ENCODE measurements at regions not wholly inside any gene's neighbourhood (a gene's known extent, or its start where the extent isn't known, plus 50 kb on each side); places are given as distances from the start of the nearest gene placed in this dataset.
"Not testable (repeated sequence)": the region's sequence is repeated elsewhere in the genome, so short reads cannot be mapped to it uniquely, and the experiment has no call there.

DNA sequence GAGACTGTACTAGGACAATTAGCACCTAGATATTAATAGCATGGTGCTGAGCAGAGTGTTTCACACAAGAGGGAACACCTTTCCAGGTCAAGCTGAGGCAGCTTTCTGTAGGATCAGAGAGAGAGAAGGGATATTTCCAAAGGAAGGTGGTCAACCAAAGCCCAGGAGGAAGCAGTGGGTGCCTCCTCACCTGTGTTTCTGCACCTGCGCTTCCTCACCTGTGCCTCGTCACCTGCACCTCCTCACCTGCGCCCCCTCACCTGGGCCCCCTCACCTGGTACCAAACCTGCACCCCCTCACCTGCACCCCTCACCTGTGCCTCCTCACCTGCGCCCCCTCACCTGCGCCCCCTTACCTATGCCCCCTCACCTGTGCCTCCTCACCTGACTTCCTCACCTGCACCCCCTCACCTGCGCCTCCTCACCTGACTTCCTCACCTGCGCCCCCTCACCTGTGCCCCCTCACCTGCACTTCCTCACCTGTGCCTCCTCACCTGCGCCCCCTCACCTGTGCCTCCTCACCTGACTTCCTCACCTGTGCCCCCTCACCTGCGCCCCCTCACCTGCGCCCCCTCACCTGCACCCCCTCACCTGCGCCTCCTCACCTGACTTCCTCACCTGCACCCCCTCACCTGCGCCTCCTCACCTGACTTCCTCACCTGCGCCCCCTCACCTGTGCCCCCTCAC lies 67.9 kb downstream of the TTLL2 start:
- no peak for DNase-seq

DNA sequence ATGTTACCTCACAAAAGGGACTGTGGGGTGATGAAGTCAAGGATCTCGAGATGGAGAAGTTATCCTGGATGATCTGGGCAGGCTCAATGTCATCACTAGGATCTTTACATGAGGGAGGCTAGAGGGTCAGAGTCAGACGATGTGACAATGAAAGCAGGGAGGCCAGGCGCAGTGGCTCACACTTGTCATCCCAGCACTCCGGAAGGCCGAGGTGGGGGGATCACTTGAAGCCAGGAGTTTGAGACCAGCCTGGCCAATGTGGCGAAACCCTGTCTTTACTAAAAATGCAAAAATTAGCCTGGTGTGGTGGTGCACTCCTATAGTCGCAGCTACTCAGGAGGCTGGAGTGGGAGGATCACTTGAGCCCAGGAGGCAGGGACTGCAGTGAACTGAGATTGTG lies 68.8 kb downstream of the TTLL2 start:
- DNase-seq = no peak

DNA sequence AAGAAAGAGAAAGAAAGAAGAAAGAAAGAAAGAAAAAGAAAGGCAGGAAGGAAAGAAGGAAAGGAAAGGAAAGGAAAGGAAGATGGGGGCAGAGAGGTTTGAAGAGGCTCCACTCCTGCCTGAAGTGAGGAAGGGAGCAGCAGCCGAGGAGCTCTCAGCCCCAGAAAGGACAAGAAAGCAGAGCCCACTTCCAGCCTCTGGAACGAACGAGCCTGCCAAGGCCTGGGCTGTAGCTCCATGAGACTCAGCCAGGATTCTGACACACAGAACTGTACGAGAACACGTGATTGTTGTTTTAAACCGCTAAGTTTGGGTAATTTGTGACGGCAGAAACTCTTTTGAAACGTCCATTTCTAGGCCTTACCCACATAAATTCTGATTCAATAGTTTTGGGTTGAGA lies 69.5 kb downstream of the TTLL2 start:
- no peak for DNase-seq

DNA sequence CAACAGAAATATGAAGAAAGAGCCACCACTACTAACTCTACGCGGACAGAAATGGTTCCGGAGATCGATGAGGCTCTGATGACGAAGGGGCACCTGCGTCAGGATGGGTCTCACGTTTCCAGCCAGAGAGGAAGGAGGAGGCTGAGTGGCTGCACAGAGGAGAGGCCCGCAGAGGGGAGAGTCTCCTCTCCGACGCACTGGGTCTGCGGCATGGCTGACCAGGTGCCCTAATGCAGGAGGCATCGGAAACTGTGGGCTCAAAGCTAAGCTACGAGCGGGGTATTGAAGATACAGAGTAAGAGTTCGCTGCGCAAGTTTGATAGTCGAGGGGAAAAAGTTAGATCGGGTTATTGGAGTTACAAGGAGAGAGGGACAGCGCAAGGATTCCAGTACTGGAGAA lies 69.9 kb downstream of the TTLL2 start:
- no peak for DNase-seq

DNA sequence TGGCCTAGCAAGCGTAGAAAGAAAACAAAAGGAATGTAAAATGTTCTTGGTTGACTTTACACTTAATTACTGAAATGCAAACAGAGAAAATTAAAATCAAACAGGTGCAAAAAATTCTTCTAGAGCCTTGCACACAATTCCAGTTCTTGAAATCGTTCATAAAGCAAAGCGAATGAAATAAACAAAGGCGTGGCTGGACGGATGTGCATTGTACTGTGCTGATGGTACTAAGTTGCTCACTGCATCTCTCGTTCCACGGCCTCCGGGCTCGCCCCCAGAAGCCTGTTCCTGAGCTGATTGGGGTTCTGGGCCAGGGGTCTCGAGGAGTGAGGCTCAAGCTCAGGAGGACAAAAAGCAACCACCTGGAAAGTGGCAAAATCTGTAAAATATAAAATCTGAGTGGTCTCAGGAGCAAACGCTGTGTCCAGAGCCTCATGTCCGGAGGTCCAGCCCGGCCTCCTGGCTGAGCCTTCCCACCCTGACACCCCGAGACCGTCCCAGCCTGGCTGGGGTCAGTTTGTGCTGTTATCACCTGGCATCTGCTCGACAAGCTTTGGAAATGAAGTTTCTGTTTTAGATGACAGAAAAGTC lies 71.3 kb downstream of the TTLL2 start:
- DNase-seq = no peak

DNA sequence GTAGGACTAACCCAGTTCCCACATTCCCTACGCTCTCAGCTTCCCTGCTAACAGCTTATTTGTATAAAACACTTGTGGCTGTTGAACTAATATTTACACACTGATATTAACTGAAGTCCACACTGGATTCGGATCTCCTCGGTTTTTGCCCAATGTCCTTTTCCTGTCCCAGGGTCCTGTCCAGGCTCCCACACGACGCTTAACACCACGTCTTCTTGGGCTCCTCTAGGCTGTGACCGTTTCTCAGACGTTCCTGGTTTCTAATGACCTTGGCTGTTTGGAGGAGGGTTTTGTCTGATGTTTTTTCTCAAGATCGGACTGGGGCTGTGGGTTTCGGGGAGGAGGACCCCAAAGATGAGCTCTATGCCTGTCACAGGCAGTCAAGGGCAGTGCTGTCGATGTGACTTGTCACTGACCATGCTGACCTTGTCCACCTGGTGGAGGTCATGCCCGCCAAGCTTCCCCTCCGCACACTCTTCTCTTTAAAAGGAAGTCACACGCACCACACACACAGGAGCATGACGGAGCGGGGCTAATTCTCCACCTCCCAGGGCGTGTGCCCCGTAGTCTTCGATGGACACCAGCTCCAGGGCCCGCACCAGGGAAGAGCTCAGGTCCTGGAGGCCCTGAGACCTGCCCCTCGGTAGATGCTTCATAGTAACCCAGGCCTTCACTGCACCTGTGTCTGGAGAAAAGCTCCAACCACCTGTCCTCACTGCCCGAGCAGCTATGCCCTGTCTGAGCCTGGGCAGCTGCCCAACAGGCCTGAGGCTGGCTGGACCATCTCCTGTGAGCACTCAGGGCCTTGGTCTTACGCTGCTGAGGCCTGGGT lies 72.0 kb downstream of the TTLL2 start:
- DNase-seq = no peak

DNA sequence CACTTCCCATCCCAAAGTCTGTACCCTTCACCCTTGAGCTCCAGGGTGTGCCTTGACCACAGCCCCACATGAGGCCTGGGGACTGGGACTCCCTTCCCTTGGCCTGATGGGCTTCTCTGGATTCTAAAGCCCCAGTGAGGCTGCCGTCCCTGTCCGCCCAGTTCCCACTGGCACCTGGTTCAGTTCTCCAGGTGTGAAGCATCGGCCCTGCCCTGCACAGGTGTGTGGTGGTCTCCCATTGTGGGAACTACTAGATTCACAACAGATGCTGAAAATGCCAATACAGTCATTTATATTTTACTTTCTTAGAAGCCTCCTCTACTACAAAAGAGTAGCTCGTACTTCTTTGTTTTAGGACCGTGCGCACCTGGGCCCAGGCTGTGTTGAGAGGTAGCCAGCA lies 72.8 kb downstream of the TTLL2 start:
- DNase-seq = no peak

DNA sequence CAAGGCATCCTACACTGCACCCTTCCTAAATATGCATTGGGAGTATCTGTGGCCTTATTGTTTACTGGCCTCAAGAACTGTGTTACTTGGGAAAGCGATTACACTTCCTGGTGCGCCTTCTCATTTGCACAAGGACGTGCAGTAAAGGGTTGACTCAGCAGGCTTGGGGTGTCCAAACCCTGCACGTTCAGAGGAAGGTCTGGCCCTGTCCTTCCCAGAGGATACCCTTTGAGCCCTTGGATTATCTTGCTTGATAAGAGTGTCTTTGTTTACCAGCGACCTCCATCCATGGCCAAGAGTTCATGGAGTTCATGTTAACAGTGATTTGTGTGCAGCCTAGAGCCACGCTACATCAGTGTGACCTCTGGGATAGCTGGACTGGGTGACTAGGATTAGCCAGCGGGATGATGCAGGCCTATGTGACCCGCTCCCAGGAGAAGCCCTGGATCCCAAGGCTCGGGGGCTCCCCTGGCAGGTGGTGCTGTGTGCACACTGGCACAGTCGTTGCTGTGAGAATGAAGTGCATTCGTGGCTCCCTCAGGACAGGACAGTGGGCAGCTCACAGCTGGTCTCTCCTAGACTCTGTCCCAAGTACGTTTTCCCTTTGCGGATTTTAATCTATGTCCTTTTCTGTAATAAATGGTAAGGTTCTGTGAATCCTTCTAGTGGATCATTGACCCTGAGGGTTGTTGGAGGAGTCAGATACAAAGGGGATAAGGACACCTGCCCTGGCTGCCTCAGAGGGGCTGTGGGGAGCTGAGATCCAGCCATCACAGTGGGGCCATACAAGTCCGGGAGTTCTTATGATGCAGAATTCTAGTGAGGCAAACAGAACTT lies 73.5 kb downstream of the TTLL2 start:
- no peak for DNase-seq

DNA sequence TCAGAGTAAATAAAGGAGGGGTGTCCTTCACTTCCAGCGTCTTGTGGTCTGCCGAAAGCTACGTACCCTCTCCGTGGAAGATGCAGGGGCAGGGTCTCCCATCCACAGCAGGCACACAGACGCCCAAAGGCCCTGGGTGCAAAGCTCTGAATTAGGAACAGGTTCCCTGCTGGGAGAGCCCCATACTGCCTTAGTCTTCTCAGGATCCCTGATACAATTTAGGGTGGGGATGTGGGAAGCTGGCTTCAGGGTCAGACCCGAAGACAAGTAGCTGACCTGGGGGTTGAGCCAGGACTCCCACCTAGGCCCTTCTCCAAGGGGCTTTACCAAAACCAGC lies 74.1 kb downstream of the TTLL2 start:
- DNase-seq = no peak

DNA sequence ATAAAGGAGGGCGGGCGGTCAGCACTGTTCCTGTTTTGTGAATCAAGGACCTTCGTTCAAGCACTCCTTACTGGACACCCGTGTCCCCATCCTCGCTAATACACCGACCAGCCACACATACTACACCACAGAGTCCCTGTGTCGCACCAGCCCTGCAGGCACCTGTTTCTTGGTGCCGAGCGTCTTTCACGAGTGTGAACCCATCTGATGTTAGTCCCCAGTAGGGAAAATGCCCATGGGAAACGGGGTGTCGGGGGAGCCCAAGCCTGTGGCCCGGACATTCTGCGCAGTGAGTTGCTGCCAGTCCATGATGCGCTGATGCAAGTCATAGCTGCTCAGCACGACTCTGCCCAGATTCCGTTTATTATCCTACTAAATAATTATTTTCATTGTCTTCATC lies 74.7 kb downstream of the TTLL2 start:
- DNase-seq = no peak

DNA sequence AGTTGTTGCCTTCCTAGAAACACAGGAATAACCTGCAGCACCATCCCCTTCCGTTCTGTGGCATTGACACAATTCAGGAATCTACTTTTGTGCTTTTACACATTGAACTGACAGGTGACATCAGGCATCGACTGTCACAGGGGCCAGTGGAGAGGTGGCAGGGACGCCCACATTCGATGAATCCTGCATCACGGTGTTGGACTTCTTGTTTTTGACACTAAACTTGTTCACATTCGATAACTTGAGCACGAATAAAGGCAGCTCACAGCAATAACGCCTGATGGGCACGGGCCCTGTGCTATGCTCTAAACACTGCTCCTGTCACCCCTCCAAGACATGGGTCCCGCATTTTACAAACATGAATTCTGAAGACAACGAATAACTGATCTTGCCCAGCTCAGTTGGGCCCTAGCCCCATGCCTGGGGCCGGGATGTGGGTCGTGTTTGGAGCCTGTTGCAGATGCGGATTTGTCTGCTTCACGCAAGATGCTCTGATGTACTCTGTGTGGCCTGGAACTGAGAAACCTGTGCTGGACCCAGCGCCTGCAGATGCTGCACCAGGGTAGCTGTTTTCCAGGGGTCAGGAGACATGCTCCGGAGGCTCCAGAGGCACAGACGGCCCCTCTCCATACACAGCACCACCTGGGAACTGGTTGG lies 75.7 kb downstream of the TTLL2 start:
- no peak for DNase-seq

DNA sequence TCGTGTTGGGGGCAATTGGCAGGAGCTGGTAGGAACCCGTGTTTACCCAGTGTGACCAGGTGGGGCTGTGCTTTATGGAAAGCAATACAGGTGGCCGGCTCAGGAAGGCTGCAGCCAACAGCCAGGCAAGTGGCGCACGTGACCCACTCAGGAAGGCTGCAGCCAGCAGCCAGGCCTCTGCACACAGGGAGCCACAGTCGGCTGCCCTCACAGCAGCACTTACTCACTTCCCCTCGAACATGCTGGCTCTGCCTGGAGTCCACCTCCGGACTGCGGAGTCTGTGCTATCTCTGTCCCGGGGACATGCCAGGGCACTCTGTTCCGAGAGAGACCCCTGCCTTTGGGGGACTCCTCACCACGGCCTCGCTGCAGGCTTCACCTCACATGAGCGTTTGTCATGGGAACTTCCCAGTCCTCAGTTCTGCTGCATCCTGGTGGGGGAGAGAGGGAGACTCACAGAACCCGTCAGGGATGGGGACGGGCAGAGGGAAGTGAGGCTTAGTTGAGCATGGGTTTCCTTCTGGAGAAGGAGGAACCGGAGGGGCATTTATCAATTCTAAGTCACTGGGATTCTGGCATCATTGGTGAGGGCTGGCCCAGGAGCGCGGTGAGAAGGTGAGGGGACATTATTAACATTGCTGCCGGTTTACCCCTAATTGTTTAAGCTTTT lies 76.8 kb downstream of the TTLL2 start:
- no peak for DNase-seq

DNA sequence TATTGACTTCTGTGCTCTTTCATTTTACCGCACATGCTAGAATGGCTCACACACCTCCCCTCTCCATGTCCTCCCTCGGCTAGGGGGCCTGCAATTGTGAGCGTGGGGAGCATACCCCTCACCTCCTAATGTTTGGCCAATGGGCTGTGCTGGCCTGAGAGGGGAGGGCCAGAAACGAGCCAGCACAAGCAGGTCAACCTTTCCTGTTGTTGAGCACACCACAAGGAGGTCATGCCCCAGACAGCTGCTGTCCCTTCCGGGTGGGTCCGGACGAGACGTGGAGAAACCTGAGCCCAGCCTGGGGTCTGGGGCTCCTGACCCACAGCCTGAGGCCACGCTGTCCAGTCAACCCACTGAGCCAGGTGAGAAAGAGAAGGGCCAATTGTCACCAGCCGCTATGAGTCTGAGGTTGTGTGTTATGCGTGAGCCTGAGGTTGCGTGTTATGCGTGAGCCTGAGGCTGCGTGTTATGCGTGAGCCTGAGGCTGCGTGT lies 77.4 kb downstream of the TTLL2 start:
- DNase-seq = no peak

DNA sequence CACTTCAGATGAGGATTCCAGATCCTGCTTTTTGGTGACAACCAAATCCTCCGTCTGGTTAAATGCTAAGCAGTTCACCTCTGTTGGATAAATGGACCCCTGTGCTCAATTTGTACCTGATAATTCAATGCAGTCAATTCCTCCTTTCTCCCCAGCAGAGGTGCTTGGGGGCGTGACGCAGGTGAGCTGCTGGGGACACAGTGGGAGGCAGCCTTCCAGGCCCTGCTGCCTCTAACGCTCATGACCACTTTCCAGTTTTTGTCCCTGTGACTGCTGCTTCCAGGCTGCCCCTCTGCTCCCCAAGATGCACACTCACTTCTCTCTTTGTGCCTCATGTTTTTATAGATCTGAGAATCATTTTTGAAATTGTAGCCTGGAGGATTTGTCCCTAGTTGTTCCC lies 78.5 kb downstream of the TTLL2 start:
- DNase-seq = no peak

DNA sequence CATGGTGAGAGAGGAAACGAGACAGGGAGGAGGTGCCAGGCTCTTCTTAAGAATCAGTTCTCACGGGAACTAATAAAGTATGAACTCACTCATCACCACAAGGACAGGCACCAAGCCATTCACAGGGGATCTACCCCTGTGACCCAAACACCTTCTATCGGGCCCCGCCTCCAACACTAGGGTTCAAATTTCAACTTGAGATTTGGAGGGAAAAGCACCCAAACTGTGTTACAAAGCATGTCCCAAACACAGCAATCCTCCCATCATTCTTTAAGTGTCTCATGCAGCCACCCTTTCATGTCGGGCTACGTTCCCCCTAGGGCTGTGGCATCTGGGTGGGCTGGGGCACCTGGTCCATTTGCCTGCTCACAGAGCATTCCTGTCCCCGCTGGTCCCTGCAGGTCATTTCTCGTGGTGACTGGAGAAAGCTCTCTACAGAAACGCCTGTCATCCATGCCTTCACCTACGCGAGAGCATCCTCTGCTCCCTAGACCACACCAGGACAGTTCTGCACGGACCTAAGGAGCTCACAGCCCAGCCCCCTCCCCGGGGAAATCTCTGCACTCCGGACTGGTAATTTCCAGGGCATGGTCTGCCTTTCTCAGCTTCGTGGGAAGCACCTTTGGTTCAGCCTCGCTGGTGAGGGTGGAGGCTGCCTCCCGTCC lies 79.6 kb downstream of the TTLL2 start:
- no peak for DNase-seq

DNA sequence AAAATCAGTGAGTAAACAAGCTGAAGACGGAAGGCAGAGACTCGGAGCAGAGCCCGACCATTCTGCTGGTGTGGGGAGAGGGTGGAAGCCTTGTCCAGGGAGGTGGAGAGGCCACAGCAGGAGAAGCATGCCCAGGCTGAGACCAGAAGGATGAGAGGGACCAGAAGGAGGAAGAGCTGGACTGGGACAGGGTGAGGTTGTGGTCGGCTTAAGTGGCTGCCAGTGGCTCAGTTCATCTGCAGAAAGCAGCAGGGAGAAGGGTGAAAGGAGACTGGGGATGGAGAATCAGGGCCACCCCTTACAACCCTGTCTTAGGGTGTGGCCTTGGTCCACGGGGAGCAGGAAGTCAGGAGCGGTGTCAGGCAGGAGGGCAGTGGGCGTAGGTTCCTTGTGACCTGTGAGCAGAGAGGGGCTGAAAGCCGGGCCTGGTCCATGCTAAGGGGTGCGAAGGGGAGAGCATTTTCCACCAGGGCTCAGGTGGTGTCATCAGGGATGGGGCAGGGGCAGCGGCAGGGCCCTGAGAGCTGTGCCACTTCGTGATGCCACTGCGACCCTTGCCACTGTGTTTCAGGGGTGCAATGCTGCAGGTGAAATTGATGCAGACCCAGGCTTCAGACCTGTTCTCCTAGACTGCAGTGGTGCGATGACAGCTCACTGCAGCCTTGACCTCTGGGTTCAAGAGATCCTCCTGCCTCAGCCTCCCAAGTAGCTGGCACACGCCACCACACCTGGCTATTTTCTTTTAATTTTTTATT lies 81.1 kb downstream of the TTLL2 start:
- no peak for DNase-seq

DNA sequence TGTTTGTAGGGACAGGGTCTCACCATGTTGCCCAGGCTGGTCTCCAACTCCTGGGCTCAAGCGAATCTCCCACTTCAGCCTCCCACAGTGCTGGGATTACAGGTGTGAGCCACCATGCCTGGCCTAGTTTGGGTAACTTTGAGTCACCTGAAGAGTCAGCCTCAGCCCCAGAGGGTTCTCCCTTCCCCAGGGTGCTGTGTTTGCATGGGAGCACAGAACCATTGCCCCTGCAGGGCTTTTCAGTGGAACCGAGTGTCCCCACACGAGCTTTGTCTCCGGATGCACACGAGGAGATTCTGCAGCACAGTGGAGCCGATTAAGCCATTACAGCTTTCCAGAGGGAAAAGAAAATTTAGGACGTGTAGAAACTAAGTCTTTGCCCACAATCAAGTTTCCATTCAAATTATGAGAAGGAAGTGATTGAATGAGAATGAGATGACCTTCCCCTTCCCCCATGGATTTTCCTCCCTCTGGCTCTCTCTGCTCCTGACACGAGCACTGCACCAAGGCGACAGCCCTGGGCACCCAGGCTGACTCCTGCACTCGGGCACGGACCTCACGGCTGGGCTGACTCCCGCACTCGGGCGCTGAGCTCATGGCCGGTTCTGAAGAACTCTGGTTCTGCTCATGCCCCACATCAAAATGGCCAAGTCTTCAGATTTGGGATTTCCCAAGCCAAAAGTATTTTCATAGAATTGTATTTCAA lies 81.8 kb downstream of the TTLL2 start:
- not testable (repeated sequence) for DNase-seq

DNA sequence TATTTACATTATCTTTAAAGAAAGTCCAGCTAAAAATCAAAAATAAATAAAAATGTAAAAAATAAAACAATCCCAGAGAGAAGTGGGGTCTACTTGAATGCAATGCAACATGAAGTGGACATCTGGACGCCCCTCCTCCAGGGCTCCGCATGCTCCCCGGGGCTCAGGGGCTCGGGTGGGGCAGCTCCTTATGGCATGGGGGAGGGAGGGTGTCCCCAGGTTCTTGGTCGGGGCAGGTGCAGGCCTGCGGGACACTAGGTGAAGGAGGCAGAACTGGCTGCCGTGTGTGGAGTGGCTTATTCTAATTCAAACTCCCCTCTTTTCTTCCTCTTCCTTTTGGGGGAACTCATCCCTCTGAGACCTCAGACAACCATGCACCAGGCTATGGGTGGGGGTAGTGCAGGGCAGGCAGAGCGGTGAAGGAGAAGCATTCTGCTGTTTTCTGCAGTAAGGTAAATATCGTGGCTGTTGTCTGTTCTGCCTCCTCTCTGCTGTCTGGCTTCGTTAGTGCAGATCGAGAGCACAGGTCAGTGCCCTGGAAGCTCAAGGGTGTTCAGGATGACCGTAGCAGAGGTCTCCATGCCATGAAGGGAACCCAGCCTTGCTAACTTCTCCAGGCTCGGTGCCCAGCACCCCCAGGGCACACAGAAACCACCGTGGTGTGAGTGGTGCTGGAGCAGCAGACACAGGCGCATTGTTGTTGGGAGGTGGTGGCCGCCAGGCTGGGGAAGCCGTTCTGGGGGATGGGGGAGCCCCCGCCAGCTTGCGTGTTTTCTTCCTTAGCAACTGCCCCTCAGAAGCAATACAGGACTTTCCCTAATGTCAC lies 82.6 kb downstream of the TTLL2 start:
- no peak for DNase-seq

DNA sequence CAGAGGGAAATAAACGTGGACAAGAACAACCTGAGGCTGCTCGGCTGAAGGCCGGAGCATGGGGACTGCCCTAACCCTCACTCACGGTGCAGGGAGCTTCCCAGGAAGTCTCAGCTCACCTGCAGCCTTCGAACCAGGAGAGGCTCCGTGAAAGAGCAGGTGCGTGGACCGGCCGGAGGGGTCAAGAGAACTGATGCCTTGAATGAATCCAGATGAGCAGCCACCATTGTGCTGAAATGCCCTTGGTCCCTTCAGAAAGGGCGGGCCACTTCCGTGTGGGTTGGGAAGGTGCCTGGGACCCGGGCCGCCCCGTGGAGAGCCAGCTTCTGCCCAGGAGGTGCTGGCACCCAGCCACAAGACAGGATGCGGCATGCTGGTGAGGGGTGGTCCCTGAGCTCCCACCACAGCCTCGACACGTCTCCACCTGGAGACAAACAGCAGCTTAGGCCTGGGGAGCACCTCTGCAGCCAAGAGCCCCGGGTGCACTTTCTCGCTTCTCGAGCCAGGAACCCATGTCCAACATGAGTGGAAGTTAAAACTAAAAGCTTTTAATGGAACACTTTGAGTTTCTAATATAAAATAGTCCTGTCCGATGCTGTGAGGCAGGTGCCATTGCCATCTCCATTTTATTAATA lies 83.5 kb downstream of the TTLL2 start:
- DNase-seq = no peak
